ENCODE measurements at regions not wholly inside any gene's neighbourhood (a gene's known extent, or its start where the extent isn't known, plus 50 kb on each side); places are given as distances from the start of the nearest gene placed in this dataset.

GRCh38 chr4:104032896-104033295 lies 313.1 kb upstream of the TACR3 start:
- no peaks in the 10 kb centered on the region for H4K20me1 ChIP-seq (replicated peaks; ENCODE audit: control insufficient read depth, insufficient read depth, low read length)
- 2% methylated on average over 5 of the region's 5 CpGs for WGBS (ENCODE audit: insufficient coverage, low coverage, missing lambda C conversion rate)
- POLR2A ChIA-PET = no interaction called here
- TF ChIP-seq NFIX (CRISPR knock-in tag; IDR thresholded peaks at IDR 0.05; ENCODE audit: low read depth) (no peak), TAF15 (IDR thresholded peaks at IDR 0.05; ENCODE audit: low read depth, low read length) (no peak)
- no peaks in the 10 kb centered on the region for H3K27me3 ChIP-seq (ENCODE audit: control insufficient read depth in 2 of 2, insufficient read depth in 2 of 2, low read length in 2 of 2)
- CTCF ChIA-PET (ENCODE audit: low intra/inter-chr PET ratio) = no interaction called here
- H3K9me1 ChIP-seq (ENCODE audit: control insufficient read depth, insufficient read depth, low read length) = no peaks in the 10 kb centered on the region
- H3K4me3 ChIP-seq = no peak overlapping the region
- in situ Hi-C loops (cut with MboI) = no loop called here
- H3K27ac ChIP-seq (ENCODE audit: extremely low read depth, low read depth, low read length) = no peak overlapping the region
- H3K4me1 ChIP-seq (replicated peaks in 1 of 2; ENCODE audit: control insufficient read depth in 2 of 2, insufficient read depth in 2 of 2, low read length in 2 of 2) = no peaks in the 10 kb centered on the region
- ATAC-seq (no peak), FAIRE-seq (no peak), DNase-seq (ENCODE audit: extremely low read depth in 1 of 4, low spot score in 3 of 4) (no peak)
- H3K79me2 ChIP-seq (ENCODE audit: control insufficient read depth, insufficient read depth, low read length) = no peaks in the 10 kb centered on the region
- no peak overlapping the region for H3K9ac ChIP-seq (ENCODE audit: insufficient read depth in 1 of 2, low read depth in 2 of 2, low read length in 2 of 2)
- intact Hi-C loops (cut with micrococcal nuclease) = no loop called here
- H3K9me3 ChIP-seq (replicated peaks; ENCODE audit: control insufficient read depth, insufficient read depth, low read depth, low read length) = no peaks in the 10 kb centered on the region
- no peak overlapping the region for H3K4me2 ChIP-seq (ENCODE audit: insufficient read depth, low read length)
- no TSS peak for BruUV-seq (replicated peaks)
- no peak overlapping the region for H2AFZ ChIP-seq (ENCODE audit: low read depth, low read length)
- H3K36me3 ChIP-seq (ENCODE audit: control insufficient read depth, insufficient read depth, low read length) = no peaks in the 10 kb centered on the region

- FAIRE-seq = no peak
- no peak for TF ChIP-seq SRSF1 (IDR thresholded peaks at IDR 0.05; ENCODE audit: low read depth, low read length)
- no peak for TF ChIP-seq NR2C2 (CRISPR knock-in tag; IDR thresholded peaks at IDR 0.05)
- TF ChIP-seq NR2C2 (tag; IDR thresholded peaks at IDR 0.05) = no peak
- TF ChIP-seq ATF2 (CRISPR knock-in tag; IDR thresholded peaks at IDR 0.05) = no peak
- TF ChIP-seq MEF2A (IDR thresholded peaks at IDR 0.05; ENCODE audit: control insufficient read depth, low read depth, low read length) = no peak
- no peak for TF ChIP-seq HOMEZ (CRISPR knock-in tag; IDR thresholded peaks at IDR 0.05)
- TF ChIP-seq HNRNPLL (IDR thresholded peaks at IDR 0.05; ENCODE audit: low read depth, low read length, poor library complexity, severe bottlenecking) = no peak
- TF ChIP-seq PPARD (CRISPR knock-in tag; IDR thresholded peaks at IDR 0.05) = no peak
- TF ChIP-seq GTF2A2 (tag; IDR thresholded peaks at IDR 0.05) = no peak
Measured at GRCh38 chr4:104025251-104025650, 305.5 kb upstream of the TACR3 start.

More at GRCh38 chr4:104025251-104025650, 305.5 kb upstream of the TACR3 start:
- Histone ChIP-seq H3K4me1 (replicated peaks in 1 of 2; ENCODE audit: control insufficient read depth in 2 of 2, insufficient read depth in 2 of 2, low read length in 2 of 2) (no peaks in the 10 kb centered on the region), H3K79me2 (ENCODE audit: control insufficient read depth, insufficient read depth, low read length) (no peaks in the 10 kb centered on the region), H3K4me2 (ENCODE audit: insufficient read depth, low read length) (no peak overlapping the region), H3K9ac (ENCODE audit: insufficient read depth in 1 of 2, low read depth in 2 of 2, low read length in 2 of 2) (no peak overlapping the region), H4K20me1 (replicated peaks; ENCODE audit: control insufficient read depth, insufficient read depth, low read length) (no peaks in the 10 kb centered on the region), H3K9me1 (ENCODE audit: control insufficient read depth, insufficient read depth, low read length) (no peaks in the 10 kb centered on the region), H3K36me3 (ENCODE audit: control insufficient read depth, insufficient read depth, low read length) (no peaks in the 10 kb centered on the region), H3K27ac (ENCODE audit: extremely low read depth, low read depth, low read length) (no peak overlapping the region), H3K4me3 (no peak overlapping the region), H2AFZ (ENCODE audit: low read depth, low read length) (no peak overlapping the region), H3K9me3 (replicated peaks; ENCODE audit: control insufficient read depth, insufficient read depth, low read depth, low read length) (no peaks in the 10 kb centered on the region), H3K27me3 (ENCODE audit: control insufficient read depth in 2 of 2, insufficient read depth in 2 of 2, low read length in 2 of 2) (no peaks in the 10 kb centered on the region)
- intact Hi-C loops (cut with micrococcal nuclease) = no loop called here
- ChIA-PET POLR2A (no interaction called here), CTCF (ENCODE audit: low intra/inter-chr PET ratio) (no interaction called here)
- ATAC-seq = no peak
- DNase-seq (ENCODE audit: extremely low read depth in 1 of 4, low spot score in 3 of 4) = no peak
- no TSS peak for BruUV-seq (replicated peaks)
- in situ Hi-C loops (cut with MboI) = no loop called here
